ENCODE measurements at regions not wholly inside any gene's neighbourhood (a gene's known extent, or its start where the extent isn't known, plus 50 kb on each side); places are given as distances from the start of the nearest gene placed in this dataset.

DNA sequence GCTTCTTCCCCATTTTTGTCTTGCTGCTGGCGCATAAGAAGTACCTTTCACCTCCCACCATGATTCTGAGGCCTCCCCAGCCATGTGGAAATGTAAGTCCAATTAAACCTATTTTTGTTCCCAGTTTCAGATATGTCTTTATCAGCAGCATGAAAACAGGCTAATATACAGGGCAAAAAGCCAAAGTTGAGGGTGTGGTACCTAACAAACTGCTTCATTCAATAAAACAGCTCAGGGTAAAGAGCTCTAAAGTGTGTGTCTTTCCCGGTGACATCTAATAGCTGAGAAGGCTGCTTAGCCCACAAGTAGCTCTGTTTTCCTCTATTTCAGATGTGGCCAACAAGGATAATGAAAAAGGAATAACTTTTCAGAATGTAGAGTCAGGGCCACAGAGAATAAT lies 76.7 kb upstream of the SLC8A3 start:
- TF ChIP-seq, protein P1, sequence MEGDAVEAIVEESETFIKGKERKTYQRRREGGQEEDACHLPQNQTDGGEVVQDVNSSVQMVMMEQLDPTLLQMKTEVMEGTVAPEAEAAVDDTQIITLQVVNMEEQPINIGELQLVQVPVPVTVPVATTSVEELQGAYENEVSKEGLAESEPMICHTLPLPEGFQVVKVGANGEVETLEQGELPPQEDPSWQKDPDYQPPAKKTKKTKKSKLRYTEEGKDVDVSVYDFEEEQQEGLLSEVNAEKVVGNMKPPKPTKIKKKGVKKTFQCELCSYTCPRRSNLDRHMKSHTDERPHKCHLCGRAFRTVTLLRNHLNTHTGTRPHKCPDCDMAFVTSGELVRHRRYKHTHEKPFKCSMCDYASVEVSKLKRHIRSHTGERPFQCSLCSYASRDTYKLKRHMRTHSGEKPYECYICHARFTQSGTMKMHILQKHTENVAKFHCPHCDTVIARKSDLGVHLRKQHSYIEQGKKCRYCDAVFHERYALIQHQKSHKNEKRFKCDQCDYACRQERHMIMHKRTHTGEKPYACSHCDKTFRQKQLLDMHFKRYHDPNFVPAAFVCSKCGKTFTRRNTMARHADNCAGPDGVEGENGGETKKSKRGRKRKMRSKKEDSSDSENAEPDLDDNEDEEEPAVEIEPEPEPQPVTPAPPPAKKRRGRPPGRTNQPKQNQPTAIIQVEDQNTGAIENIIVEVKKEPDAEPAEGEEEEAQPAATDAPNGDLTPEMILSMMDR (IDR thresholded peaks at IDR 0.05), result no peak
- no peak for TF ChIP-seq POLR2A (IDR thresholded peaks at IDR 0.05)

Data from right lobe of liver (tissue), 4 donors.